Nephron (organoid): ENCODE measurements at regions not wholly inside any gene's neighbourhood (a gene's known extent, or its start where the extent isn't known, plus 50 kb on each side); places are given as distances from the start of the nearest gene placed in this dataset.
A peak's percentile ranks its signal among the peaks of the same experiment; 100 is the strongest.

Source experiments
- H3K27ac Mint-ChIP-seq, 3 experiments: 2 replicates each; pipeline ENCODE4 v1.8.0; 2020; ENCODE audit warnings: mixed read lengths in 3 of 3, mild to moderate bottlenecking in 2 of 3, moderate library complexity in 1 of 3
- H3K27me3 Mint-ChIP-seq: 2 replicates; pipeline ENCODE4 v1.8.0; 2021; ENCODE audit warnings: low read depth, mild to moderate bottlenecking, moderate library complexity, mixed read lengths
- H3K36me3 Mint-ChIP-seq: 2 replicates; pipeline ENCODE4 v1.8.0; 2020; ENCODE audit warnings: low read depth, mixed read lengths
- H3K4me1 Mint-ChIP-seq: 2 replicates; pipeline ENCODE4 v1.8.0; 2020; ENCODE audit warnings: mixed read lengths
- H3K4me3 Mint-ChIP-seq, 3 experiments: 2 replicates each; pipeline ENCODE4 v1.8.0; 2020; ENCODE audit warnings: mild to moderate bottlenecking in 3 of 3, mixed read lengths in 3 of 3, moderate library complexity in 2 of 3
- H3K9me3 Mint-ChIP-seq: 2 replicates; pipeline ENCODE4 v1.8.0; 2020; ENCODE audit warnings: mixed read lengths
- CTCF ChIP-seq, 3 experiments: fragments of 200-600 bp; sonication (generic); IDR thresholded peaks; one replicate each; pipeline ENCODE4 v1.5.0; 2021; ENCODE audit warnings: antibody characterized with exemption in 3 of 3; ENCODE audit not compliant: unreplicated experiment in 3 of 3

- H3K4me1 Mint-ChIP-seq, result peaks cover 3% of the 10 kb centered on the region
- no peaks in the 10 kb centered on the region for H3K27me3 Mint-ChIP-seq
- H3K9me3 Mint-ChIP-seq, result peaks cover 10% of the 10 kb centered on the region
- no peak overlapping the region for H3K27ac Mint-ChIP-seq
- H3K36me3 Mint-ChIP-seq, result no peaks in the 10 kb centered on the region
- peak in 1 of 3 experiments; percentile 10 for TF ChIP-seq CTCF (IDR thresholded peaks at IDR 0.05; ENCODE audit: unreplicated experiment in 3 of 3)
- H3K4me3 Mint-ChIP-seq, result no peak overlapping the region
Measured at GRCh38 chrX:119181491-119181890, 53.9 kb upstream of the KIAA1210 start.

- peaks cover 31% of the 10 kb centered on the region for H3K4me1 Mint-ChIP-seq
- TF ChIP-seq CTCF (IDR thresholded peaks at IDR 0.05; ENCODE audit: unreplicated experiment in 3 of 3), result no peak
- peaks cover 6% of the 10 kb centered on the region for H3K9me3 Mint-ChIP-seq
- no peaks in the 10 kb centered on the region for H3K27me3 Mint-ChIP-seq
- H3K36me3 Mint-ChIP-seq, result no peaks in the 10 kb centered on the region
- H3K4me3 Mint-ChIP-seq, result peak overlapping the region in 1 of 3 experiments; percentile 7
- H3K27ac Mint-ChIP-seq, result peak overlapping the region; percentile 91 to 96 (median 91)
Measured at GRCh38 chrX:119186194-119186593, 49.9 kb upstream of the PGRMC1 start.
